IMR-90 (cell line): ENCODE measurements at regions not wholly inside any gene's neighbourhood (a gene's known extent, or its start where the extent isn't known, plus 50 kb on each side); places are given as distances from the start of the nearest gene placed in this dataset.

ENCODE experiments used
- ATAC-seq: fragments of 200-7000 bp; cut with Tn5 transposase; 2 replicates; pipeline ENCODE4 v1.9.1; 2020; ENCODE audit warnings: low read depth, mild to moderate bottlenecking, moderate library complexity
- BruUV-seq: library from RNA; stranded (reverse); fragments of 400-500 nt; replicated peaks from 2 replicates; lab custom pipeline; 2021; lab: Mats Ljungman, UMichigan
- CTCF ChIA-PET: fragments of 300-600 bp; formaldehyde crosslinking; extraction: SDS; loops from one replicate; lab custom pipeline; 2021; ENCODE audit warnings: antibody characterized with exemption; lab: Yijun Ruan, JAX
- POLR2A ChIA-PET: fragments of 300-600 bp; sonication (Branson Sonifier 250); formaldehyde crosslinking; loops from one replicate; lab custom pipeline; 2022; ENCODE audit warnings: antibody characterized with exemption; ENCODE audit not compliant: unreplicated experiment; lab: Charles Lee
- DNase-seq: peaks from one replicate; pipeline ENCODE4 v3.0.0; 2013
- H2AFZ ChIP-seq: replicated peaks from 2 replicates; pipeline ENCODE3; 2013; ENCODE audit warnings: low read length, mild to moderate bottlenecking; ENCODE audit not compliant: poor library complexity
- H2AK5ac ChIP-seq: 2 replicates; pipeline ENCODE4 v1.6.1; 2013; ENCODE audit warnings: low read depth, low read length, inconsistent platforms
- H2AK9ac ChIP-seq: replicated peaks from 2 replicates; pipeline ENCODE3; 2013; ENCODE audit warnings: mild to moderate bottlenecking, low read depth, low read length, moderate library complexity; ENCODE audit not compliant: poor library complexity
- H2BK120ac ChIP-seq: 2 replicates; pipeline ENCODE4 v1.6.1; 2013; ENCODE audit warnings: low read depth, low read length, inconsistent platforms
- H2BK15ac ChIP-seq: 3 replicates; pipeline ENCODE4 v1.6.1; 2013; ENCODE audit warnings: low read depth, low read length, inconsistent platforms
- H2BK20ac ChIP-seq: 2 replicates; pipeline ENCODE4 v1.6.1; 2013; ENCODE audit warnings: low read depth, mild to moderate bottlenecking, inconsistent platforms, low read length, moderate library complexity
- H2BK5ac ChIP-seq: 2 replicates; pipeline ENCODE4 v1.6.1; 2013; ENCODE audit warnings: mild to moderate bottlenecking, low read depth, low read length, inconsistent platforms; ENCODE audit not compliant: poor library complexity, severe bottlenecking
- H3K14ac ChIP-seq: replicated peaks from 2 replicates; pipeline ENCODE4 v1.6.1; 2013; ENCODE audit warnings: low read depth, low read length, inconsistent platforms
- H3K18ac ChIP-seq: 2 replicates; pipeline ENCODE4 v1.6.1; 2013; ENCODE audit warnings: low read depth, low read length, control low read depth
- H3K23ac ChIP-seq: 2 replicates; pipeline ENCODE4 v1.6.1; 2013; ENCODE audit warnings: low read depth, low read length, inconsistent platforms
- H3K27ac ChIP-seq: 2 replicates; pipeline ENCODE4 v1.5.1; 2013; ENCODE audit warnings: mild to moderate bottlenecking, control low read depth, low read length; ENCODE audit not compliant: insufficient read depth
- H3K27me3 ChIP-seq: 2 replicates; pipeline ENCODE4 v1.6.1; 2013; ENCODE audit warnings: low read length; ENCODE audit not compliant: control insufficient read depth, insufficient read depth
- H3K36me3 ChIP-seq: 2 replicates; pipeline ENCODE4 v1.6.1; 2013; ENCODE audit warnings: low read length, mixed read lengths; ENCODE audit not compliant: control insufficient read depth, insufficient read depth
- H3K4ac ChIP-seq: 2 replicates; pipeline ENCODE4 v1.6.1; 2013; ENCODE audit warnings: low read depth, low read length, inconsistent platforms
- H3K4me1 ChIP-seq: 2 replicates; pipeline ENCODE4 v1.6.1; 2013; ENCODE audit warnings: low read length, mixed read lengths; ENCODE audit not compliant: control insufficient read depth, insufficient read depth
- H3K4me2 ChIP-seq: 2 replicates; pipeline ENCODE4 v1.6.1; 2013; ENCODE audit warnings: low read depth, mild to moderate bottlenecking, control low read depth, low read length, moderate library complexity
- H3K4me3 ChIP-seq: 2 replicates; pipeline ENCODE4 v1.5.1; 2013; ENCODE audit warnings: low read depth, mild to moderate bottlenecking, control low read depth, low read length, moderate library complexity; ENCODE audit not compliant: insufficient read depth
- H3K56ac ChIP-seq: 2 replicates; pipeline ENCODE4 v1.6.1; 2013; ENCODE audit warnings: low read length, inconsistent platforms; ENCODE audit not compliant: insufficient read depth; ENCODE audit errors: extremely low read depth
- H3K79me1 ChIP-seq, 2 experiments: 2 replicates each; pipeline ENCODE4 v1.6.1; 2013; ENCODE audit warnings: low read length in 2 of 2, inconsistent platforms in 1 of 2, low read depth in 1 of 2
- H3K9ac ChIP-seq: 2 replicates; pipeline ENCODE4 v1.6.1; 2013; ENCODE audit warnings: low read depth, low read length, control low read depth
- H3K9me1 ChIP-seq: 2 replicates; pipeline ENCODE4 v1.6.1; 2013; ENCODE audit warnings: low read length, inconsistent platforms; ENCODE audit not compliant: insufficient read depth
- H3K9me3 ChIP-seq: 2 replicates; pipeline ENCODE4 v1.6.1; 2013; ENCODE audit warnings: low read length; ENCODE audit not compliant: control insufficient read depth, insufficient read depth
- H4K20me1 ChIP-seq: 2 replicates; pipeline ENCODE4 v1.6.1; 2013; ENCODE audit warnings: low read length, inconsistent platforms; ENCODE audit not compliant: insufficient read depth
- H4K5ac ChIP-seq: 2 replicates; pipeline ENCODE4 v1.6.1; 2013; ENCODE audit warnings: mild to moderate bottlenecking, low read depth, low read length, control low read depth
- H4K8ac ChIP-seq, 2 experiments: 2 replicates each; pipeline ENCODE4 v1.6.1; 2013; ENCODE audit warnings: low read depth in 2 of 2, low read length in 2 of 2, control low read depth in 1 of 2, inconsistent platforms in 1 of 2
- H4K91ac ChIP-seq: 2 replicates; pipeline ENCODE4 v1.6.1; 2013; ENCODE audit warnings: low read depth, low read length, inconsistent platforms; ENCODE audit not compliant: insufficient read depth
- BHLHE40 ChIP-seq: fragments of 150-350 bp; IDR thresholded peaks from 2 replicates; pipeline ENCODE4 v1.6.1; 2016; ENCODE audit warnings: mild to moderate bottlenecking, low read depth, low read length
- CEBPB ChIP-seq: IDR thresholded peaks from 2 replicates; pipeline ENCODE4 v1.6.1; 2012; ENCODE audit warnings: low read depth, low read length, improper control_type of control experiment
- CHD1 ChIP-seq: IDR thresholded peaks from 2 replicates; pipeline ENCODE4 v1.6.1; 2012; ENCODE audit warnings: low read depth, low read length, improper control_type of control experiment
- CTCF ChIP-seq: conservative IDR thresholded peaks from 2 replicates; pipeline ENCODE4 v1.5.1; 2012; ENCODE audit warnings: mild to moderate bottlenecking, low read depth, low read length, improper control_type of control experiment
- ELK1 ChIP-seq: fragments of 150-350 bp; IDR thresholded peaks from 2 replicates; pipeline ENCODE4 v1.6.1; 2016; ENCODE audit warnings: low read depth, mild to moderate bottlenecking, low read length, moderate library complexity, borderline replicate concordance
- MAFK ChIP-seq: IDR thresholded peaks from 2 replicates; pipeline ENCODE4 v1.6.1; 2012; ENCODE audit warnings: low read depth, low read length, improper control_type of control experiment
- MAZ ChIP-seq: IDR thresholded peaks from 2 replicates; pipeline ENCODE4 v1.6.1; 2012; ENCODE audit warnings: low read depth, mild to moderate bottlenecking, low read length, improper control_type of control experiment, moderate library complexity, borderline replicate concordance
- NFE2L2 ChIP-seq: fragments of 150-350 bp; IDR thresholded peaks from 2 replicates; pipeline ENCODE4 v1.6.1; 2016; ENCODE audit warnings: low read depth, mild to moderate bottlenecking, low read length
- POLR2A ChIP-seq: IDR thresholded peaks from 2 replicates; pipeline ENCODE4 v1.6.1; 2012; ENCODE audit warnings: mild to moderate bottlenecking, low read depth, low read length
- RAD21 ChIP-seq: IDR thresholded peaks from 2 replicates; pipeline ENCODE4 v1.6.1; 2012; ENCODE audit warnings: low read length, improper control_type of control experiment
- RCOR1 ChIP-seq: IDR thresholded peaks from 2 replicates; pipeline ENCODE4 v1.6.1; 2012; ENCODE audit warnings: mild to moderate bottlenecking, low read length, improper control_type of control experiment; ENCODE audit not compliant: insufficient replicate concordance
- RFX5 ChIP-seq: IDR thresholded peaks from 2 replicates; pipeline ENCODE4 v1.8.0; 2012; ENCODE audit warnings: low read depth, mild to moderate bottlenecking, low read length, moderate library complexity
- SMC3 ChIP-seq: fragments of 150-350 bp; IDR thresholded peaks from 2 replicates; pipeline ENCODE4 v1.6.1; 2016; ENCODE audit warnings: low read depth, mild to moderate bottlenecking, antibody characterized with exemption, low read length, moderate library complexity
- USF2 ChIP-seq: fragments of 150-350 bp; IDR thresholded peaks from 2 replicates; pipeline ENCODE4 v1.6.1; 2017; ENCODE audit warnings: mild to moderate bottlenecking, antibody characterized with exemption, low read length, low read depth
- WGBS, 2 experiments: methylation state at CpG; one replicate each; pipeline versions ENCODE4 v1.1.5 to v1.1.7; 2013; ENCODE audit warnings: missing lambda C conversion rate in 2 of 2; ENCODE audit not compliant: insufficient read length in 1 of 2; ENCODE audit errors: extremely low coverage in 2 of 2; 5-methylcytosine and 5-hydroxymethylcytosine counted together
- dilution Hi-C: fragments of 300-500 bp; cut with HindIII; formaldehyde crosslinking; loops from one replicate; pipeline ENCODE4 v1.14.3; 2018; ENCODE audit warnings: low sequenced_read_pairs; ENCODE audit not compliant: unreplicated experiment
- in situ Hi-C: fragments of 300-500 bp; cut with MboI; formaldehyde crosslinking; loops from 3 replicates; pipeline ENCODE4 v1.14.3; 2019; ENCODE audit warnings: low sequenced_read_pairs, inconsistent platforms, mixed read lengths
- intact Hi-C: fragments of 100-400 bp; cut with micrococcal nuclease; formaldehyde crosslinking; loops from 2 replicates; pipeline ENCODE4 v1.10.0; 2022

- POLR2A ChIA-PET, result no interaction called here
Measured at GRCh38 chr16:8453359-8453758, 137.0 kb downstream of the TMEM114 start.

More at GRCh38 chr16:8453359-8453758, 137.0 kb downstream of the TMEM114 start:
- no peaks in the 10 kb centered on the region for H3K36me3 ChIP-seq
- dilution Hi-C loops (no loop called here), in situ Hi-C loops (no loop called here), intact Hi-C loops (no loop called here)
- no peak overlapping the region for H4K91ac ChIP-seq
- H2BK15ac ChIP-seq, result no peak overlapping the region
- no peak overlapping the region for H2BK20ac ChIP-seq
- no peak overlapping the region for H2BK120ac ChIP-seq
- no peak overlapping the region for H3K18ac ChIP-seq
- no peak overlapping the region for H3K23ac ChIP-seq
- H2AK5ac ChIP-seq, result no peak overlapping the region
- H3K4me1 ChIP-seq, result no peaks in the 10 kb centered on the region
- peaks cover 8% of the 10 kb centered on the region for H3K9me3 ChIP-seq
- H4K20me1 ChIP-seq, result no peaks in the 10 kb centered on the region
- no peak for TF ChIP-seq BHLHE40
- no peak for TF ChIP-seq CHD1
- TF ChIP-seq ELK1, result no peak
- no peak for TF ChIP-seq USF2
- TF ChIP-seq RCOR1, result no peak
- no peak for TF ChIP-seq RAD21
- TF ChIP-seq NFE2L2, result no peak
- no peak for TF ChIP-seq MAZ
- no peak for TF ChIP-seq POLR2A
- no peak for TF ChIP-seq RFX5
- no peak for TF ChIP-seq CTCF
- no peak for TF ChIP-seq MAFK
- no peak for TF ChIP-seq SMC3
- no peak for TF ChIP-seq CEBPB
- H3K27me3 ChIP-seq, result no peaks in the 10 kb centered on the region
- H4K5ac ChIP-seq, result no peak overlapping the region
- CTCF ChIA-PET, result no interaction called here
- no peak overlapping the region for H3K9ac ChIP-seq
- no peak overlapping the region for H3K27ac ChIP-seq
- no peak overlapping the region for H3K4me3 ChIP-seq
- no peak overlapping the region for H3K56ac ChIP-seq
- H2AK9ac ChIP-seq, result no peak overlapping the region
- no peaks in the 10 kb centered on the region for H3K9me1 ChIP-seq
- no CpG with 5 or more reads among the region's 4 CpGs for WGBS, 2 experiments
- H4K8ac ChIP-seq, result no peak overlapping the region
- no peak overlapping the region for H2AFZ ChIP-seq
- DNase-seq, result no peak
- H3K14ac ChIP-seq, result no peak overlapping the region
- H3K4me2 ChIP-seq, result no peak overlapping the region
- no peak overlapping the region for H2BK5ac ChIP-seq
- no peaks in the 10 kb centered on the region for H3K79me1 ChIP-seq
- no peak overlapping the region for H3K4ac ChIP-seq
- no TSS peak for BruUV-seq
- no peak for ATAC-seq
